HG03196 (cell line): ENCODE measurements at regions not wholly inside any gene's neighbourhood (a gene's known extent, or its start where the extent isn't known, plus 50 kb on each side); places are given as distances from the start of the nearest gene placed in this dataset.
A peak's percentile ranks its signal among the peaks of the same experiment; 100 is the strongest.

Source experiments
- ATAC-seq: cut with Tn5 transposase; IDR thresholded peaks from one replicate; pipeline ENCODE4 v1.9.1; 2021; ENCODE audit not compliant: unreplicated experiment

GRCh38 chr4:113849771-113850170, 88.2 kb upstream of the CAMK2D start:
- no peak for ATAC-seq

- no peak for ATAC-seq
Measured at GRCh38 chr4:113847710-113848109, 86.2 kb upstream of the CAMK2D start.

GRCh38 chr4:113846433-113846832, 84.9 kb upstream of the CAMK2D start:
- ATAC-seq, result no peak

- ATAC-seq, result no peak
Measured at GRCh38 chr4:113845138-113845537, 83.6 kb upstream of the CAMK2D start.

- no peak for ATAC-seq
Measured at GRCh38 chr4:113844369-113844768, 82.8 kb upstream of the CAMK2D start.

GRCh38 chr4:113840861-113841260, 79.3 kb upstream of the CAMK2D start:
- no peak for ATAC-seq

GRCh38 chr4:113838460-113838859, 76.9 kb upstream of the CAMK2D start:
- no peak for ATAC-seq

- peak; percentile 100 for ATAC-seq
Measured at GRCh38 chr4:113837397-113837796, 75.9 kb upstream of the CAMK2D start.

GRCh38 chr4:113835005-113835404, 73.5 kb upstream of the CAMK2D start:
- ATAC-seq, result no peak

GRCh38 chr4:113834298-113834697, 72.8 kb upstream of the CAMK2D start:
- no peak for ATAC-seq

- ATAC-seq, result no peak
Measured at GRCh38 chr4:113832803-113833202, 71.3 kb upstream of the CAMK2D start.

- no peak for ATAC-seq
Measured at GRCh38 chr4:113831457-113831856, 69.9 kb upstream of the CAMK2D start.

- no peak for ATAC-seq
Measured at GRCh38 chr4:113828702-113829101, 67.2 kb upstream of the CAMK2D start.

- no peak for ATAC-seq
Measured at GRCh38 chr4:113827285-113827684, 65.7 kb upstream of the CAMK2D start.

- no peak for ATAC-seq
Measured at GRCh38 chr4:113826421-113826820, 64.9 kb upstream of the CAMK2D start.

GRCh38 chr4:113825272-113825671, 63.7 kb upstream of the CAMK2D start:
- ATAC-seq, result peak; percentile 67

GRCh38 chr4:113824396-113824795, 62.9 kb upstream of the CAMK2D start:
- ATAC-seq, result no peak

- peak; percentile 65 for ATAC-seq
Measured at GRCh38 chr4:113823291-113823659, 61.7 kb upstream of the CAMK2D start.

GRCh38 chr4:113822555-113823290, 61.2 kb upstream of the CAMK2D start:
- peak; percentile 74 for ATAC-seq

- no peak for ATAC-seq
Measured at GRCh38 chr4:113821856-113822255, 60.3 kb upstream of the CAMK2D start.

- no peak for ATAC-seq
Measured at GRCh38 chr4:113820108-113820507, 58.6 kb upstream of the CAMK2D start.

GRCh38 chr4:113815826-113816225, 54.3 kb upstream of the CAMK2D start:
- no peak for ATAC-seq

- ATAC-seq, result no peak
Measured at GRCh38 chr4:113811359-113811758, 49.8 kb upstream of the CAMK2D start.
